H1 (cell line): ENCODE measurements at regions not wholly inside any gene's neighbourhood (a gene's known extent, or its start where the extent isn't known, plus 50 kb on each side); places are given as distances from the start of the nearest gene placed in this dataset.

ENCODE experiments used
- CTCF ChIA-PET: fragments of 300-600 bp; sonication (Branson Sonifier 250); formaldehyde crosslinking; loops from one replicate; lab custom pipeline; 2021; ENCODE audit not compliant: partially characterized antibody; lab: Charles Lee
- POLR2A ChIA-PET: fragments of 300-600 bp; sonication (Branson Sonifier 250); formaldehyde crosslinking; loops from one replicate; lab custom pipeline; 2021; ENCODE audit warnings: inconsistent platforms; ENCODE audit not compliant: partially characterized antibody; lab: Charles Lee
- DNase-seq, 2 experiments: peaks; one replicate each; pipeline versions ENCODE4 v3.0.0 to v3.0.0-alpha.2; 2010 to 2022; ENCODE audit warnings: low spot score in 2 of 2, low read depth in 1 of 2, mixed read lengths in 1 of 2
- FAIRE-seq: peaks from 2 replicates; lab custom pipeline; 2011; peaks lifted over from hg19 to GRCh38; lab: Jason Lieb, UNC
- H2AFZ ChIP-seq: 2 replicates; pipeline ENCODE4 v1.8.1; 2012; ENCODE audit warnings: low read length, inconsistent platforms
- H2AK5ac ChIP-seq: 2 replicates; pipeline ENCODE4 v1.6.1; 2013; ENCODE audit warnings: low read depth, low read length
- H2BK120ac ChIP-seq: replicated peaks from 2 replicates; pipeline ENCODE3; 2013; ENCODE audit warnings: low read depth, low read length, inconsistent platforms
- H2BK12ac ChIP-seq: 2 replicates; pipeline ENCODE4 v1.6.1; 2013; ENCODE audit warnings: low read depth, low read length
- H2BK15ac ChIP-seq: 2 replicates; pipeline ENCODE4 v1.6.1; 2013; ENCODE audit warnings: low read length
- H2BK20ac ChIP-seq: 2 replicates; pipeline ENCODE4 v1.6.1; 2013; ENCODE audit warnings: low read length
- H2BK5ac ChIP-seq: 2 replicates; pipeline ENCODE4 v1.6.1; 2013; ENCODE audit warnings: low read depth, low read length
- H3K14ac ChIP-seq: 2 replicates; pipeline ENCODE4 v1.6.1; 2013; ENCODE audit warnings: inconsistent platforms; ENCODE audit not compliant: insufficient read length
- H3K18ac ChIP-seq: 2 replicates; pipeline ENCODE4 v1.6.1; 2013; ENCODE audit warnings: low read length; ENCODE audit errors: extremely low read depth
- H3K23ac ChIP-seq: 2 replicates; pipeline ENCODE4 v1.6.1; 2013; ENCODE audit warnings: inconsistent platforms; ENCODE audit not compliant: insufficient read length
- H3K23me2 ChIP-seq: 2 replicates; pipeline ENCODE4 v1.6.1; 2013; ENCODE audit warnings: low read depth, low read length
- H3K27ac ChIP-seq: 2 replicates; pipeline ENCODE4 v1.6.1; 2011; ENCODE audit warnings: low read depth, low read length, inconsistent platforms
- H3K27me3 ChIP-seq, 4 experiments: replicated peaks in 1 of 4; 1 replicate in 1 of 4; 2 replicates in 3 of 4; pipeline versions ENCODE4 v1.6.1 to v1.8.1; 2011 to 2013; ENCODE audit warnings: low read length in 3 of 4, mild to moderate bottlenecking in 3 of 4, inconsistent platforms in 2 of 4, mixed read lengths in 2 of 4, moderate library complexity in 1 of 4; ENCODE audit not compliant: control insufficient read depth in 3 of 4, insufficient read depth in 3 of 4; ENCODE audit errors: extremely low read depth in 1 of 4
- H3K36me3 ChIP-seq, 4 experiments: 2 replicates each; pipeline versions ENCODE4 v1.6.1 to v1.8.1; 2011 to 2013; ENCODE audit warnings: mild to moderate bottlenecking in 4 of 4, low read length in 3 of 4, moderate library complexity in 2 of 4, control low read depth in 1 of 4, inconsistent platforms in 1 of 4; ENCODE audit not compliant: insufficient read depth in 4 of 4, control insufficient read depth in 2 of 4
- H3K4ac ChIP-seq: replicated peaks from 2 replicates; pipeline ENCODE3; 2013; ENCODE audit warnings: low read length, low read depth, mixed read lengths, inconsistent platforms; ENCODE audit not compliant: insufficient read length
- H3K4me1 ChIP-seq, 4 experiments: replicated peaks in 1 of 4; 1 replicate in 1 of 4; 2 replicates in 3 of 4; pipeline versions ENCODE4 v1.6.1 to v1.8.1; 2011 to 2013; ENCODE audit warnings: low read length in 3 of 4, inconsistent platforms in 2 of 4, mixed read lengths in 1 of 4; ENCODE audit not compliant: insufficient read depth in 4 of 4, control insufficient read depth in 3 of 4
- H3K4me2 ChIP-seq, 2 experiments: 2 replicates each; pipeline versions ENCODE4 v1.6.1 to v1.8.1; 2011 to 2013; ENCODE audit warnings: low read depth in 2 of 2, low read length in 2 of 2, control low read depth in 1 of 2, inconsistent platforms in 1 of 2, mild to moderate bottlenecking in 1 of 2; ENCODE audit not compliant: insufficient read depth in 1 of 2
- H3K4me3 ChIP-seq, 4 experiments: fragments of 200-600, 300-600 bp in 1 of 4; sonication (generic), shearing (Covaris generic), sonication (Bioruptor Twin) in 1 of 4; 2 replicates each; pipeline versions ENCODE4 v1.5.1 to v1.8.1; 2011 to 2016; ENCODE audit warnings: low read length in 4 of 4, low read depth in 3 of 4, control low read depth in 2 of 4, inconsistent platforms in 2 of 4, mild to moderate bottlenecking in 2 of 4, mixed read lengths in 1 of 4, moderate library complexity in 1 of 4; ENCODE audit not compliant: insufficient read depth in 2 of 4; ENCODE audit errors: extremely low read depth in 1 of 4
- H3K56ac ChIP-seq: replicated peaks from 2 replicates; pipeline ENCODE3; 2013; ENCODE audit warnings: low read depth, mild to moderate bottlenecking, mixed read lengths, low read length, inconsistent platforms; ENCODE audit not compliant: insufficient read length
- H3K79me1 ChIP-seq: 2 replicates; pipeline ENCODE4 v1.6.1; 2013; ENCODE audit warnings: low read depth, low read length, control low read depth
- H3K79me2 ChIP-seq, 2 experiments: 2 replicates each; pipeline versions ENCODE4 v1.6.1 to v1.8.1; 2012 to 2013; ENCODE audit warnings: low read length in 2 of 2, mild to moderate bottlenecking in 2 of 2, inconsistent platforms in 1 of 2; ENCODE audit not compliant: insufficient read depth in 2 of 2, control insufficient read depth in 1 of 2
- H3K9ac ChIP-seq, 4 experiments: replicated peaks in 1 of 4; 1 replicate in 1 of 4; 2 replicates in 3 of 4; pipeline versions ENCODE4 v1.6.1 to v1.8.1; 2011 to 2013; ENCODE audit warnings: low read depth in 3 of 4, low read length in 3 of 4, control low read depth in 2 of 4, mild to moderate bottlenecking in 2 of 4, moderate library complexity in 2 of 4, inconsistent platforms in 1 of 4; ENCODE audit errors: extremely low read depth in 1 of 4
- H3K9me3 ChIP-seq, 2 experiments: 2 replicates each; pipeline versions ENCODE4 v1.6.1 to v1.8.1; 2012 to 2013; ENCODE audit warnings: mild to moderate bottlenecking in 2 of 2, moderate library complexity in 2 of 2, control low read depth in 1 of 2, inconsistent platforms in 1 of 2, low read depth in 1 of 2, low read length in 1 of 2, mixed read lengths in 1 of 2; ENCODE audit not compliant: insufficient read depth in 2 of 2
- H4K20me1 ChIP-seq, 2 experiments: replicated peaks in 1 of 2; 2 replicates each; pipeline versions ENCODE3 to v1.8.1; 2011 to 2013; ENCODE audit warnings: inconsistent platforms in 2 of 2, low read length in 2 of 2, mild to moderate bottlenecking in 1 of 2; ENCODE audit not compliant: insufficient read depth in 2 of 2, control insufficient read depth in 1 of 2
- H4K5ac ChIP-seq: 2 replicates; pipeline ENCODE4 v1.6.1; 2013; ENCODE audit warnings: low read length, low read depth, mixed read lengths, inconsistent platforms; ENCODE audit not compliant: insufficient read length
- H4K8ac ChIP-seq: 2 replicates; pipeline ENCODE4 v1.8.0; 2013; ENCODE audit warnings: mild to moderate bottlenecking, moderate library complexity, low read length, inconsistent platforms; ENCODE audit not compliant: insufficient read depth; ENCODE audit errors: extremely low read depth
- H4K91ac ChIP-seq: replicated peaks from 2 replicates; pipeline ENCODE3; 2013; ENCODE audit warnings: low read length, mixed read lengths, inconsistent platforms; ENCODE audit not compliant: insufficient read length
- CBX8 ChIP-seq: fragments of 300-800, 300-1000 bp; sonication (generic); IDR thresholded peaks from 2 replicates; pipeline ENCODE4 v1.7.1; 2016; ENCODE audit warnings: low read depth, low read length, borderline replicate concordance
- CTCF ChIP-seq, 3 experiments: IDR thresholded peaks; 1 replicate in 2 of 3; 2 replicates in 1 of 3; pipeline versions ENCODE4 v1.5.1 to v1.6.1; 2011; ENCODE audit warnings: low read length in 3 of 3, mild to moderate bottlenecking in 3 of 3, inconsistent platforms in 2 of 3, low read depth in 1 of 3, moderate library complexity in 1 of 3; ENCODE audit not compliant: insufficient read depth in 1 of 3; ENCODE audit errors: control extremely low read depth in 1 of 3
- NRF1 ChIP-seq: IDR thresholded peaks from 2 replicates; pipeline ENCODE4 v1.6.1; 2011; ENCODE audit warnings: mild to moderate bottlenecking, low read depth, low read length, improper control_type of control experiment
- RAD21 ChIP-seq, 2 experiments: IDR thresholded peaks in 1 of 2; conservative IDR thresholded peaks in 1 of 2; 2 replicates each; pipeline ENCODE4 v1.6.1; 2011; ENCODE audit warnings: low read depth in 2 of 2, low read length in 2 of 2, improper control_type of control experiment in 1 of 2, inconsistent platforms in 1 of 2, mild to moderate bottlenecking in 1 of 2, moderate library complexity in 1 of 2
- SP2 ChIP-seq: IDR thresholded peaks from 2 replicates; pipeline ENCODE4 v1.6.1; 2012; ENCODE audit warnings: mild to moderate bottlenecking, low read length, inconsistent platforms
- TBP ChIP-seq: IDR thresholded peaks from 2 replicates; pipeline ENCODE4 v1.6.1; 2011; ENCODE audit warnings: low read depth, low read length, improper control_type of control experiment
- WGBS, 2 experiments: shearing (Covaris generic) in 1 of 2; methylation state at CpG; one replicate each; pipeline versions ENCODE4 v1.1.6 to v1.1.7; 2013 to 2015; ENCODE audit warnings: low lambda C conversion rate in 2 of 2, mixed read lengths in 2 of 2, inconsistent platforms in 1 of 2, low coverage in 1 of 2, missing lambda C conversion rate in 1 of 2; ENCODE audit not compliant: insufficient replicate concordance in 2 of 2, insufficient coverage in 1 of 2, insufficient read length in 1 of 2; ENCODE audit errors: extremely low coverage in 1 of 2, missing lambda C conversion rate in 1 of 2; 5-methylcytosine and 5-hydroxymethylcytosine counted together

DNA sequence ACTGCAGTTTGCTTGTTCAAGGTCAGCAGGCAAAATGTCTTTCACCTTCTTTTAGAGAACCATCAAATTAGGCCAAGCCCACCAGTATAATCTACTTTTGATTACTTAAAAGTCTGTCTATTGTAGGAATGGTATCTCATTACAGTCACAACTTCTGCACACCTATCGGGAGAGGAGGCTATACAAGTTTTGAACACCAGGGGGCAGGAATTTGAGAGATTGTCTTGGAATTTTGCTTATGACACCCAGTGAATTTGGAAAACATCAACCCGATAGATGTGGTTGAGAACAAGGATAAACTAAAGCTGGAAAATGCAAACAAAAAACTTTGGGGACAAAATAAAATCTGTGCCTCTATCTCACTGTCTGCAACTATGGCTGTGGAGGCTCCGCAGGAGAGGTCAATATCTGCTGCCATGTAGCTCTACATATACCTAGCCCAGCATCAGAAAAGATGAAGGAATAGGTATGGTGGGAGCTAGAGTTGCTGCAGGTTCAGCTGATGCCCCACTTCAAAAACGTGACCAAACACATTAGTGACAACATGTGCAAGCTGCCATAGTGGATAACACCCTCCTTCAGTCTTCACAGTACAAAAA is 1299.2 kb upstream of the SPRY2 start:
- Histone ChIP-seq H3K56ac (no peak overlapping the region), H3K36me3 (no peaks in the 10 kb centered on the region), H4K91ac (no peak overlapping the region), H3K4ac (no peak overlapping the region), H3K9me3 (peaks cover 3 to 4% of the 10 kb centered on the region in 2 experiments; a peak in 1 of 4 replicates), H3K14ac (no peak overlapping the region), H2BK20ac (0 out of 2 replicates have a peak overlapping the region, but pooled peaks have one; percentile 41), H2AK5ac (no peak overlapping the region), H2BK5ac (no peak overlapping the region), H4K8ac (no peak overlapping the region), H3K23ac (no peak overlapping the region), H3K27me3 (no peaks in the 10 kb centered on the region), H3K9ac (no peak overlapping the region), H3K79me2 (no peaks in the 10 kb centered on the region), H3K79me1 (no peaks in the 10 kb centered on the region), H3K27ac (no peak overlapping the region), H3K4me3 (no peak overlapping the region), H2AFZ (no peak overlapping the region), H3K4me1 (no peaks in the 10 kb centered on the region), H2BK120ac (no peak overlapping the region), H3K18ac (no peak overlapping the region), H3K4me2 (no peak overlapping the region), H4K20me1 (no peaks in the 10 kb centered on the region), H2BK15ac (peak overlapping the region; percentile 37; the same call in 1 of the 2 replicates), H4K5ac (no peak overlapping the region), H2BK12ac (no peak overlapping the region), H3K23me2 (no peaks in the 10 kb centered on the region)
- 89% methylated on average over 4 of the region's 4 CpGs; no CpG with 5 or more reads in 1 of the 2 experiments for WGBS, 2 experiments
- CTCF ChIA-PET: interaction anchor here (0.6 to 2.0 kb wide), 29 partner anchors 9 to 932 kb away, joined by 3 to 14 read pairs (median 3); no protein-coding TSS in a partner anchor
- DNase-seq (peak in 1 of 2 experiments; percentile 61), FAIRE-seq (no peak)
- POLR2A ChIA-PET: no interaction called here
- no peak for TF ChIP-seq CBX8
- TF ChIP-seq CTCF (IDR thresholded peaks at IDR 0.05; ENCODE audit: control extremely low read depth in 1 of 3, insufficient read depth in 1 of 3, low read depth in 1 of 3, low read length in 3 of 3): peak in 2 of 3 experiments; percentile 30 to 55; a peak in 2 of 4 replicates
- peak; percentile 25 to 48 for TF ChIP-seq RAD21 (IDR thresholded peaks at IDR 0.05 in 1 of 2, conservative IDR thresholded peaks at IDR 0.05 in 1 of 2; ENCODE audit: low read depth in 2 of 2, low read length in 2 of 2)
- no peak for TF ChIP-seq TBP
- no peak for TF ChIP-seq NRF1
- no peak for TF ChIP-seq SP2
